Peyer's patch (tissue), 4 donors: ENCODE measurements at regions not wholly inside any gene's neighbourhood (a gene's known extent, or its start where the extent isn't known, plus 50 kb on each side); places are given as distances from the start of the nearest gene placed in this dataset.

ENCODE experiments used
- DNase-seq, 3 donors: peaks; one replicate each; pipeline ENCODE4 v3.0.0-alpha.2; 2017 to 2019
- H3K27ac ChIP-seq, 4 donors: fragments of 200-600 bp; sonication (generic); one replicate each; pipeline ENCODE4 v1.5.1; 2016 to 2019
- H3K27me3 ChIP-seq, 2 donors: fragments of 200-600 bp; sonication (generic); one replicate each; pipeline ENCODE4 v1.5.1; 2019
- H3K36me3 ChIP-seq, 3 donors: fragments of 200-600 bp; sonication (generic); one replicate each; pipeline ENCODE4 v1.5.1; 2016 to 2019
- H3K4me1 ChIP-seq, 4 donors: fragments of 200-600 bp; sonication (generic); one replicate each; pipeline ENCODE4 v1.5.1; 2016 to 2019
- H3K4me3 ChIP-seq, 4 donors: fragments of 200-600 bp; sonication (generic); 1 replicate in 3 of 4; 2 replicates in 1 of 4; pipeline ENCODE4 v1.5.1; 2016 to 2019; ENCODE audit warnings: mild to moderate bottlenecking in 1 of 4
- H3K9me3 ChIP-seq, 4 donors: fragments of 200-600 bp; sonication (generic); one replicate each; pipeline ENCODE4 v1.5.1; 2016 to 2019; ENCODE audit warnings: mild to moderate bottlenecking in 1 of 4
- CTCF ChIP-seq, 6 experiments: fragments of 450-650 bp in 4 of 6; fragments of 200-600 bp in 2 of 6; sonication (generic) in 1 of 6; IDR thresholded peaks; one replicate each; pipeline ENCODE4 v1.5.1; 2017 to 2019; ENCODE audit warnings: antibody characterized with exemption in 6 of 6, mild to moderate bottlenecking in 3 of 6, moderate library complexity in 1 of 6
- POLR2A ChIP-seq, 2 donors: fragments of 450-650 bp; IDR thresholded peaks; one replicate each; pipeline ENCODE4 v1.5.1; 2017; ENCODE audit warnings: antibody characterized with exemption in 2 of 2, mild to moderate bottlenecking in 2 of 2, moderate library complexity in 2 of 2

GRCh38 chr13:74633734-74634133 lies 499.5 kb upstream of the KLF12 start:
- DNase-seq: no peak
- Histone ChIP-seq H3K36me3 (no peaks in the 10 kb centered on the region), H3K9me3 (no peaks in the 10 kb centered on the region), H3K4me3 (no peak overlapping the region), H3K4me1 (no peaks in the 10 kb centered on the region), H3K27ac (no peak overlapping the region), H3K27me3 (no peaks in the 10 kb centered on the region)
- TF ChIP-seq CTCF (IDR thresholded peaks at IDR 0.05): no peak
- no peak for TF ChIP-seq POLR2A (IDR thresholded peaks at IDR 0.05)

- no peak for DNase-seq
- Histone ChIP-seq H3K4me3 (no peak overlapping the region), H3K4me1 (no peaks in the 10 kb centered on the region), H3K27ac (no peak overlapping the region), H3K36me3 (no peaks in the 10 kb centered on the region), H3K27me3 (no peaks in the 10 kb centered on the region), H3K9me3 (no peaks in the 10 kb centered on the region)
- TF ChIP-seq POLR2A (IDR thresholded peaks at IDR 0.05) (no peak), CTCF (IDR thresholded peaks at IDR 0.05) (no peak)
These were observed 495.8 kb upstream of the KLF12 start for GRCh38 chr13:74629985-74630384.

GRCh38 chr13:74625541-74625940 lies 491.3 kb upstream of the KLF12 start:
- no peaks in the 10 kb centered on the region for H3K4me1 ChIP-seq
- no peak for DNase-seq
- no peak overlapping the region for H3K27ac ChIP-seq
- H3K27me3 ChIP-seq: no peaks in the 10 kb centered on the region
- H3K36me3 ChIP-seq: no peaks in the 10 kb centered on the region
- no peak overlapping the region for H3K4me3 ChIP-seq
- no peaks in the 10 kb centered on the region for H3K9me3 ChIP-seq
- no peak for TF ChIP-seq POLR2A (IDR thresholded peaks at IDR 0.05)
- no peak for TF ChIP-seq CTCF (IDR thresholded peaks at IDR 0.05)

- Histone ChIP-seq H3K27ac (no peak overlapping the region), H3K4me1 (no peaks in the 10 kb centered on the region), H3K9me3 (no peaks in the 10 kb centered on the region), H3K27me3 (no peaks in the 10 kb centered on the region), H3K4me3 (no peak overlapping the region), H3K36me3 (no peaks in the 10 kb centered on the region)
- no peak for DNase-seq
- no peak for TF ChIP-seq POLR2A (IDR thresholded peaks at IDR 0.05)
- no peak for TF ChIP-seq CTCF (IDR thresholded peaks at IDR 0.05)
These were observed 489.6 kb upstream of the KLF12 start for GRCh38 chr13:74623761-74624160.

GRCh38 chr13:74622284-74622683 lies 488.1 kb upstream of the KLF12 start:
- TF ChIP-seq CTCF (IDR thresholded peaks at IDR 0.05) (no peak), POLR2A (IDR thresholded peaks at IDR 0.05) (no peak)
- Histone ChIP-seq H3K27ac (no peak overlapping the region), H3K36me3 (no peaks in the 10 kb centered on the region), H3K4me1 (no peaks in the 10 kb centered on the region), H3K9me3 (no peaks in the 10 kb centered on the region), H3K4me3 (no peak overlapping the region), H3K27me3 (no peaks in the 10 kb centered on the region)
- DNase-seq: no peak

- no peak for DNase-seq
- Histone ChIP-seq H3K27ac (no peak overlapping the region), H3K9me3 (no peaks in the 10 kb centered on the region), H3K36me3 (no peaks in the 10 kb centered on the region), H3K4me3 (no peak overlapping the region), H3K27me3 (no peaks in the 10 kb centered on the region), H3K4me1 (no peaks in the 10 kb centered on the region)
- TF ChIP-seq POLR2A (IDR thresholded peaks at IDR 0.05) (no peak), CTCF (IDR thresholded peaks at IDR 0.05) (no peak)
These were observed 486.5 kb upstream of the KLF12 start for GRCh38 chr13:74620711-74621110.
